HCT116 (cell line): ENCODE measurements at regions not wholly inside any gene's neighbourhood (a gene's known extent, or its start where the extent isn't known, plus 50 kb on each side); places are given as distances from the start of the nearest gene placed in this dataset.

Experiments
- ATAC-seq: fragments of 200-7000 bp; cut with Tn5 transposase; 2 replicates; pipeline ENCODE4 v1.9.1; 2020; ENCODE audit warnings: mild to moderate bottlenecking, moderate library complexity
- BruUV-seq: library from RNA; stranded (reverse); fragments of 400-500 nt; replicated peaks from 2 replicates; lab custom pipeline; 2021; lab: Mats Ljungman, UMichigan
- CTCF ChIA-PET: fragments of 300-600 bp; sonication (Branson Sonifier 250); formaldehyde crosslinking; loops from one replicate; lab custom pipeline; 2021; ENCODE audit warnings: antibody characterized with exemption; lab: Charles Lee
- POLR2A ChIA-PET: fragments of 300-600, 350-600 bp; sonication (Branson Sonifier 250); formaldehyde crosslinking; loops from one replicate; lab custom pipeline; 2021; ENCODE audit warnings: antibody characterized with exemption; lab: Charles Lee
- RAD21 ChIA-PET, 2 experiments: fragments of 300-600 bp; sonication (Branson Sonifier 250); formaldehyde crosslinking; loops; one replicate each; lab custom pipeline; 2023; ENCODE audit warnings: low total read pairs in 2 of 2; ENCODE audit not compliant: uncharacterized antibody in 2 of 2, unreplicated experiment in 2 of 2, low non-redundant PET in 1 of 2; lab: Charles Lee
- DNase-seq: peaks from one replicate; pipeline ENCODE4 v3.0.0-alpha.2; 2010; ENCODE audit warnings: low read depth, low spot score
- H2AFZ ChIP-seq: fragments of 200-600 bp; shearing (Covaris generic), sonication (generic); 2 replicates; pipeline ENCODE4 v1.6.1; 2017; ENCODE audit warnings: low read depth, mixed run types, mixed read lengths, antibody characterized with exemption, low read length; ENCODE audit not compliant: poor library complexity, severe bottlenecking
- H3K27ac ChIP-seq: 2 replicates; pipeline ENCODE4 v1.5.1; 2012; ENCODE audit warnings: low read depth, low read length
- H3K27me3 ChIP-seq: fragments of 200-600 bp; sonication (generic); 2 replicates; pipeline ENCODE4 v1.6.1; 2016; ENCODE audit warnings: mixed run types, low read length, mixed read lengths; ENCODE audit not compliant: insufficient read depth
- H3K36me3 ChIP-seq, 2 experiments: fragments of 200-500 bp in 1 of 2; fragments of 200-600 bp in 1 of 2; sonication (Bioruptor generic) in 1 of 2; sonication (generic) in 1 of 2; 2 replicates each; pipeline versions ENCODE4 v1.5.1 to v1.6.1; 2014 to 2016; ENCODE audit warnings: low read length in 2 of 2, inconsistent platforms in 1 of 2, mixed read lengths in 1 of 2, mixed run types in 1 of 2; ENCODE audit not compliant: insufficient read depth in 2 of 2, control insufficient read depth in 1 of 2
- H3K4me1 ChIP-seq, 2 experiments: fragments of 200-600 bp in 1 of 2; sonication (generic) in 1 of 2; 2 replicates each; pipeline versions ENCODE4 v1.5.1 to v1.6.1; 2012 to 2017; ENCODE audit warnings: low read length in 2 of 2, inconsistent platforms in 1 of 2, mild to moderate bottlenecking in 1 of 2, mixed read lengths in 1 of 2, mixed run types in 1 of 2, moderate library complexity in 1 of 2; ENCODE audit not compliant: insufficient read depth in 2 of 2, control insufficient read depth in 1 of 2
- H3K4me2 ChIP-seq: fragments of 200-600 bp; sonication (generic); 2 replicates; pipeline ENCODE4 v1.6.1; 2017; ENCODE audit warnings: mixed run types, low read length, mixed read lengths
- H3K4me3 ChIP-seq, 2 experiments: fragments of 200-600 bp in 1 of 2; sonication (generic) in 1 of 2; replicated peaks in 1 of 2; 2 replicates each; pipeline ENCODE4 v1.5.1; 2011 to 2016; ENCODE audit warnings: low read length in 2 of 2, control low read depth in 1 of 2, low read depth in 1 of 2, mild to moderate bottlenecking in 1 of 2, mixed read lengths in 1 of 2, mixed run types in 1 of 2
- H3K79me2 ChIP-seq: fragments of 200-600 bp; sonication (generic); 2 replicates; pipeline ENCODE4 v1.6.1; 2017; ENCODE audit warnings: mild to moderate bottlenecking, mixed run types, low read length, moderate library complexity, mixed read lengths; ENCODE audit not compliant: insufficient read depth
- H3K9ac ChIP-seq: fragments of 200-600 bp; sonication (generic); 2 replicates; pipeline ENCODE4 v1.6.1; 2016; ENCODE audit warnings: low read length, mixed read lengths
- H3K9me2 ChIP-seq: fragments of 200-600 bp; sonication (generic), shearing (Covaris generic); 2 replicates; pipeline ENCODE4 v1.6.1; 2017; ENCODE audit warnings: mixed run types, mild to moderate bottlenecking, moderate library complexity; ENCODE audit not compliant: insufficient read depth
- H3K9me3 ChIP-seq, 2 experiments: fragments of 200-500 bp in 1 of 2; fragments of 200-600 bp in 1 of 2; sonication (Bioruptor generic) in 1 of 2; sonication (generic) in 1 of 2; 2 replicates each; pipeline ENCODE4 v1.6.1; 2014 to 2017; ENCODE audit warnings: low read length in 2 of 2, mixed read lengths in 2 of 2, inconsistent platforms in 1 of 2, low read depth in 1 of 2, mild to moderate bottlenecking in 1 of 2, mixed run types in 1 of 2, moderate library complexity in 1 of 2; ENCODE audit not compliant: control insufficient read depth in 1 of 2, insufficient read depth in 1 of 2
- H4K20me1 ChIP-seq: fragments of 200-600 bp; sonication (generic), shearing (Covaris generic); 2 replicates; pipeline ENCODE4 v1.6.1; 2017; ENCODE audit warnings: mixed run types, mild to moderate bottlenecking, moderate library complexity; ENCODE audit not compliant: insufficient read depth
- ATF3 ChIP-seq: IDR thresholded peaks from 2 replicates; pipeline ENCODE4 v1.6.1; 2012
- CBX3 ChIP-seq: IDR thresholded peaks from 2 replicates; pipeline ENCODE4 v1.6.1; 2012; ENCODE audit warnings: low read depth
- CEBPB ChIP-seq: IDR thresholded peaks from 2 replicates; pipeline ENCODE4 v1.6.1; 2012; ENCODE audit warnings: low read depth
- ELF1 ChIP-seq: IDR thresholded peaks from 2 replicates; pipeline ENCODE4 v1.6.1; 2012; ENCODE audit warnings: low read depth, borderline replicate concordance
- EZH2 ChIP-seq: fragments of 200-600 bp; sonication (generic); IDR thresholded peaks from 2 replicates; pipeline ENCODE4 v1.6.1; 2017; ENCODE audit warnings: antibody characterized with exemption, mixed run types
- FOSL1 ChIP-seq: IDR thresholded peaks from 2 replicates; pipeline ENCODE4 v1.6.1; 2012; ENCODE audit warnings: low read depth
- JUND ChIP-seq: IDR thresholded peaks from 2 replicates; pipeline ENCODE4 v1.6.1; 2012
- RAD21 ChIP-seq: IDR thresholded peaks from 2 replicates; pipeline ENCODE4 v1.6.1; 2012; ENCODE audit warnings: low read depth, mild to moderate bottlenecking
- SIN3A ChIP-seq: IDR thresholded peaks from 2 replicates; pipeline ENCODE4 v1.6.1; 2012; ENCODE audit warnings: low read depth
- SP1 ChIP-seq: IDR thresholded peaks from 2 replicates; pipeline ENCODE4 v1.6.1; 2012; ENCODE audit warnings: low read depth
- SRF ChIP-seq: IDR thresholded peaks from 2 replicates; pipeline ENCODE4 v1.6.1; 2012; ENCODE audit warnings: low read depth
- ZFX ChIP-seq: fragments of 450-650 bp; IDR thresholded peaks from 2 replicates; pipeline ENCODE4 v1.6.1; 2017
- ZNF274 ChIP-seq: fragments of 200-500 bp; sonication (Bioruptor generic); IDR thresholded peaks from 2 replicates; pipeline ENCODE4 v1.6.1; 2014; ENCODE audit warnings: mild to moderate bottlenecking, low read depth, low read length, inconsistent platforms
- intact Hi-C: fragments of 100-400 bp; cut with micrococcal nuclease; formaldehyde crosslinking; loops from 2 replicates; pipeline ENCODE4 v1.10.0; 2022
- TF ChIP-seq, protein P1 (sequence below), 3 experiments: fragments of 200-600 bp in 1 of 3; sonication (generic) in 1 of 3; IDR thresholded peaks in 2 of 3; conservative IDR thresholded peaks in 1 of 3; 2 replicates each; pipeline ENCODE4 v1.5.1; 2012 to 2017; ENCODE audit warnings: low read depth in 2 of 3, low read length in 2 of 3, antibody characterized with exemption in 1 of 3, borderline replicate concordance in 1 of 3, control low read depth in 1 of 3, mild to moderate bottlenecking in 1 of 3, mixed read lengths in 1 of 3, mixed run types in 1 of 3, moderate library complexity in 1 of 3; ENCODE audit not compliant: insufficient read depth in 1 of 3
- TF ChIP-seq, protein P2 (sequence below): IDR thresholded peaks from 2 replicates; pipeline ENCODE4 v1.6.1; 2011; ENCODE audit warnings: mild to moderate bottlenecking, low read length, moderate library complexity; ENCODE audit not compliant: insufficient replicate concordance; ENCODE audit errors: extremely low read depth

DNA sequence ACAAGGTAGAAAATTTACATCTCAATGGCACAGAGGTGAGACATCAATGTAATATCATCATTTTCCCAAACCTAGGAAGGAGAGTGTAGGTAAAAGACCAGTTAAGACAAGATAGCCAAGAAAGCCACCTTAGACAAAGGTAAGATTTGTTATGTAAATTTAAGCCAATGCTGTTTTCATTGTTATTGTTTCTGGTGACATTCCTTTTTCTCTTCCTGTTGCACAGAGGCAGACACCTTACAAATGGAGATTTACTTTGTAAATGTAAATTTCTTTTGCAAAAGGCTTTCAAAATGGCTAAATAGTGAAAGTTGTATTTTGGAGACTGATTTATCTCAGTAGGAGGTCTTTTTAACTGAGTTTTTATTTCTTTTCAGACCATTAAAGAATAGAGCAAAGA lies 159.1 kb downstream of the YIPF5 start:
- ATAC-seq (no peak), DNase-seq (no peak)
- ChIA-PET RAD21 (no interaction called here), POLR2A (no interaction called here), CTCF (no interaction called here)
- H4K20me1 ChIP-seq = no peaks in the 10 kb centered on the region
- no peaks in the 10 kb centered on the region for H3K27me3 ChIP-seq
- no peaks in the 10 kb centered on the region for H3K9me2 ChIP-seq
- no TSS peak for BruUV-seq
- no peak overlapping the region for H3K27ac ChIP-seq
- H3K4me1 ChIP-seq = no peaks in the 10 kb centered on the region
- no peak overlapping the region for H2AFZ ChIP-seq
- H3K9me3 ChIP-seq = peaks cover 0 to 5% of the 10 kb centered on the region in 2 experiments; a peak in 1 of 4 replicates
- H3K4me2 ChIP-seq = no peak overlapping the region
- intact Hi-C loops = no loop called here
- no peak overlapping the region for H3K4me3 ChIP-seq
- H3K79me2 ChIP-seq = no peaks in the 10 kb centered on the region
- H3K9ac ChIP-seq = no peak overlapping the region
- no peaks in the 10 kb centered on the region for H3K36me3 ChIP-seq
- TF ChIP-seq ELF1 = no peak
- TF ChIP-seq CEBPB = no peak
- TF ChIP-seq, protein P1, sequence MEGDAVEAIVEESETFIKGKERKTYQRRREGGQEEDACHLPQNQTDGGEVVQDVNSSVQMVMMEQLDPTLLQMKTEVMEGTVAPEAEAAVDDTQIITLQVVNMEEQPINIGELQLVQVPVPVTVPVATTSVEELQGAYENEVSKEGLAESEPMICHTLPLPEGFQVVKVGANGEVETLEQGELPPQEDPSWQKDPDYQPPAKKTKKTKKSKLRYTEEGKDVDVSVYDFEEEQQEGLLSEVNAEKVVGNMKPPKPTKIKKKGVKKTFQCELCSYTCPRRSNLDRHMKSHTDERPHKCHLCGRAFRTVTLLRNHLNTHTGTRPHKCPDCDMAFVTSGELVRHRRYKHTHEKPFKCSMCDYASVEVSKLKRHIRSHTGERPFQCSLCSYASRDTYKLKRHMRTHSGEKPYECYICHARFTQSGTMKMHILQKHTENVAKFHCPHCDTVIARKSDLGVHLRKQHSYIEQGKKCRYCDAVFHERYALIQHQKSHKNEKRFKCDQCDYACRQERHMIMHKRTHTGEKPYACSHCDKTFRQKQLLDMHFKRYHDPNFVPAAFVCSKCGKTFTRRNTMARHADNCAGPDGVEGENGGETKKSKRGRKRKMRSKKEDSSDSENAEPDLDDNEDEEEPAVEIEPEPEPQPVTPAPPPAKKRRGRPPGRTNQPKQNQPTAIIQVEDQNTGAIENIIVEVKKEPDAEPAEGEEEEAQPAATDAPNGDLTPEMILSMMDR (IDR thresholded peaks at IDR 0.05 in 2 of 3, conservative IDR thresholded peaks at IDR 0.05 in 1 of 3; ENCODE audit: borderline replicate concordance in 1 of 3, insufficient read depth in 1 of 3, low read depth in 2 of 3, low read length in 2 of 3) = no peak
- TF ChIP-seq ZNF274 = no peak
- no peak for TF ChIP-seq SRF
- no peak for TF ChIP-seq RAD21
- no peak for TF ChIP-seq SP1
- TF ChIP-seq EZH2 = no peak

- Histone ChIP-seq H3K9me3 (peaks cover 0 to 5% of the 10 kb centered on the region in 2 experiments; a peak in 1 of 4 replicates), H3K4me3 (no peak overlapping the region), H4K20me1 (no peaks in the 10 kb centered on the region), H3K9me2 (no peaks in the 10 kb centered on the region), H3K9ac (no peak overlapping the region), H3K4me2 (no peak overlapping the region), H3K36me3 (no peaks in the 10 kb centered on the region), H3K27me3 (peaks cover 7% of the 10 kb centered on the region; the same call in 1 of the 2 replicates), H2AFZ (no peak overlapping the region), H3K27ac (no peak overlapping the region), H3K79me2 (no peaks in the 10 kb centered on the region), H3K4me1 (no peaks in the 10 kb centered on the region)
- POLR2A ChIA-PET = no interaction called here
- intact Hi-C loops = no loop called here
- no peak for ATAC-seq
- CTCF ChIA-PET = no interaction called here
- no peak for DNase-seq
- BruUV-seq = no TSS peak
- RAD21 ChIA-PET = no interaction called here
- TF ChIP-seq CBX3 (no peak), SIN3A (no peak), SP1 (no peak), ELF1 (no peak), FOSL1 (no peak), CEBPB (no peak), ATF3 (no peak), JUND (no peak), ZFX (no peak)
- TF ChIP-seq, protein P1 (IDR thresholded peaks at IDR 0.05 in 2 of 3, conservative IDR thresholded peaks at IDR 0.05 in 1 of 3; ENCODE audit: borderline replicate concordance in 1 of 3, insufficient read depth in 1 of 3, low read depth in 2 of 3, low read length in 2 of 3) = no peak
- TF ChIP-seq, protein P2, sequence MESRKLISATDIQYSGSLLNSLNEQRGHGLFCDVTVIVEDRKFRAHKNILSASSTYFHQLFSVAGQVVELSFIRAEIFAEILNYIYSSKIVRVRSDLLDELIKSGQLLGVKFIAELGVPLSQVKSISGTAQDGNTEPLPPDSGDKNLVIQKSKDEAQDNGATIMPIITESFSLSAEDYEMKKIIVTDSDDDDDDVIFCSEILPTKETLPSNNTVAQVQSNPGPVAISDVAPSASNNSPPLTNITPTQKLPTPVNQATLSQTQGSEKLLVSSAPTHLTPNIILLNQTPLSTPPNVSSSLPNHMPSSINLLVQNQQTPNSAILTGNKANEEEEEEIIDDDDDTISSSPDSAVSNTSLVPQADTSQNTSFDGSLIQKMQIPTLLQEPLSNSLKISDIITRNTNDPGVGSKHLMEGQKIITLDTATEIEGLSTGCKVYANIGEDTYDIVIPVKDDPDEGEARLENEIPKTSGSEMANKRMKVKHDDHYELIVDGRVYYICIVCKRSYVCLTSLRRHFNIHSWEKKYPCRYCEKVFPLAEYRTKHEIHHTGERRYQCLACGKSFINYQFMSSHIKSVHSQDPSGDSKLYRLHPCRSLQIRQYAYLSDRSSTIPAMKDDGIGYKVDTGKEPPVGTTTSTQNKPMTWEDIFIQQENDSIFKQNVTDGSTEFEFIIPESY = no peak
Measured at GRCh38 chr5:144013816-144014215, 156.6 kb downstream of the YIPF5 start.
